ENCODE measurements at regions not wholly inside any gene's neighbourhood (a gene's known extent, or its start where the extent isn't known, plus 50 kb on each side); places are given as distances from the start of the nearest gene placed in this dataset.

GRCh38 chr15:92831655-92832328 is 68.3 kb upstream of the CHD2 start:
- Mint-ChIP-seq H3K27ac (peak overlapping the region; percentile 99), H3K4me3 (ENCODE audit: low read depth) (peak overlapping the region; percentile 58), H3K4me1 (ENCODE audit: low read depth) (peaks cover 32% of the 10 kb centered on the region), H3K27me3 (no peaks in the 10 kb centered on the region), H3K36me3 (ENCODE audit: insufficient read depth) (no peaks in the 10 kb centered on the region), H3K9me3 (ENCODE audit: low read depth) (no peaks in the 10 kb centered on the region)
- DNase-seq (ENCODE audit: low spot score, unreplicated experiment): peak; percentile 83
- TF ChIP-seq, protein P1, sequence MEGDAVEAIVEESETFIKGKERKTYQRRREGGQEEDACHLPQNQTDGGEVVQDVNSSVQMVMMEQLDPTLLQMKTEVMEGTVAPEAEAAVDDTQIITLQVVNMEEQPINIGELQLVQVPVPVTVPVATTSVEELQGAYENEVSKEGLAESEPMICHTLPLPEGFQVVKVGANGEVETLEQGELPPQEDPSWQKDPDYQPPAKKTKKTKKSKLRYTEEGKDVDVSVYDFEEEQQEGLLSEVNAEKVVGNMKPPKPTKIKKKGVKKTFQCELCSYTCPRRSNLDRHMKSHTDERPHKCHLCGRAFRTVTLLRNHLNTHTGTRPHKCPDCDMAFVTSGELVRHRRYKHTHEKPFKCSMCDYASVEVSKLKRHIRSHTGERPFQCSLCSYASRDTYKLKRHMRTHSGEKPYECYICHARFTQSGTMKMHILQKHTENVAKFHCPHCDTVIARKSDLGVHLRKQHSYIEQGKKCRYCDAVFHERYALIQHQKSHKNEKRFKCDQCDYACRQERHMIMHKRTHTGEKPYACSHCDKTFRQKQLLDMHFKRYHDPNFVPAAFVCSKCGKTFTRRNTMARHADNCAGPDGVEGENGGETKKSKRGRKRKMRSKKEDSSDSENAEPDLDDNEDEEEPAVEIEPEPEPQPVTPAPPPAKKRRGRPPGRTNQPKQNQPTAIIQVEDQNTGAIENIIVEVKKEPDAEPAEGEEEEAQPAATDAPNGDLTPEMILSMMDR (IDR thresholded peaks at IDR 0.05; ENCODE audit: unreplicated experiment): no peak

- no peaks in the 10 kb centered on the region for H3K9me3 Mint-ChIP-seq (ENCODE audit: low read depth)
- H3K4me3 Mint-ChIP-seq (ENCODE audit: low read depth): no peak overlapping the region
- TF ChIP-seq, protein P1 (IDR thresholded peaks at IDR 0.05; ENCODE audit: unreplicated experiment): no peak
- peak overlapping the region; percentile 96 for H3K27ac Mint-ChIP-seq
- peaks cover 30% of the 10 kb centered on the region for H3K4me1 Mint-ChIP-seq (ENCODE audit: low read depth)
- DNase-seq (ENCODE audit: low spot score, unreplicated experiment): no peak
- H3K36me3 Mint-ChIP-seq (ENCODE audit: insufficient read depth): no peaks in the 10 kb centered on the region
- no peaks in the 10 kb centered on the region for H3K27me3 Mint-ChIP-seq
These were observed 67.1 kb upstream of the CHD2 start for GRCh38 chr15:92833106-92833433.

GRCh38 chr15:92833493-92834271 is 66.4 kb upstream of the CHD2 start:
- Mint-ChIP-seq H3K4me1 (ENCODE audit: low read depth) (peaks cover 30% of the 10 kb centered on the region), H3K9me3 (ENCODE audit: low read depth) (no peaks in the 10 kb centered on the region), H3K4me3 (ENCODE audit: low read depth) (no peak overlapping the region), H3K27ac (peak overlapping the region; percentile 96), H3K27me3 (no peaks in the 10 kb centered on the region), H3K36me3 (ENCODE audit: insufficient read depth) (no peaks in the 10 kb centered on the region)
- no peak for DNase-seq (ENCODE audit: low spot score, unreplicated experiment)
- TF ChIP-seq, protein P1 (IDR thresholded peaks at IDR 0.05; ENCODE audit: unreplicated experiment): no peak

- H3K4me3 Mint-ChIP-seq (ENCODE audit: low read depth): no peak overlapping the region
- TF ChIP-seq, protein P1 (IDR thresholded peaks at IDR 0.05; ENCODE audit: unreplicated experiment): no peak
- no peaks in the 10 kb centered on the region for H3K27me3 Mint-ChIP-seq
- H3K27ac Mint-ChIP-seq: peak overlapping the region; percentile 35
- H3K9me3 Mint-ChIP-seq (ENCODE audit: low read depth): no peaks in the 10 kb centered on the region
- H3K36me3 Mint-ChIP-seq (ENCODE audit: insufficient read depth): no peaks in the 10 kb centered on the region
- DNase-seq (ENCODE audit: low spot score, unreplicated experiment): no peak
- peaks cover 1% of the 10 kb centered on the region for H3K4me1 Mint-ChIP-seq (ENCODE audit: low read depth)
These were observed 60.4 kb upstream of the CHD2 start for GRCh38 chr15:92839696-92840095.

GRCh38 chr15:92840149-92840548 is 60.0 kb upstream of the CHD2 start:
- Mint-ChIP-seq H3K27ac (no peak overlapping the region), H3K9me3 (ENCODE audit: low read depth) (no peaks in the 10 kb centered on the region), H3K27me3 (no peaks in the 10 kb centered on the region), H3K36me3 (ENCODE audit: insufficient read depth) (no peaks in the 10 kb centered on the region), H3K4me3 (ENCODE audit: low read depth) (no peak overlapping the region), H3K4me1 (ENCODE audit: low read depth) (peaks cover 4% of the 10 kb centered on the region)
- TF ChIP-seq, protein P1 (IDR thresholded peaks at IDR 0.05; ENCODE audit: unreplicated experiment): no peak
- DNase-seq (ENCODE audit: low spot score, unreplicated experiment): no peak
